ENCODE measurements at regions not wholly inside any gene's neighbourhood (a gene's known extent, or its start where the extent isn't known, plus 50 kb on each side); places are given as distances from the start of the nearest gene placed in this dataset.
"Not testable (repeated sequence)": the region's sequence is repeated elsewhere in the genome, so short reads cannot be mapped to it uniquely, and the experiment has no call there.

DNA sequence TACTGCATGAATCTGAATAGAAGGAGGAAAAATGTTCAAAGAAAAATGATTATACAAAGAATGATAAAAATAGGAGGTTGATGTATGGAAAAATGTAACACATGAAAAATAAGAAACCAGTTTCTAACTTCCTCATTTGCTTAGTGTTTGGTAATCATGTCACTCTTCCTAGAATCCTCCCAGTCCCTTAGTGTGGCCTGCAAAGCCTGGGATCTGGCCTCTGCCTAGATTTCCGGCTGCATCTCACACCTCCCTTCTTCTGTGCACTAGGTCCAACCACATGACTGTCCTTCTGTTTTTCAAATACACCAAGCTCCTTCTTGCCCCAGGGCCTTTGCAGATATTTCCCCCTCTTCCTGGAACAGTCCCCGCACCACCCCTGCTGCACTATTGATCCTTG is 76.8 kb upstream of the RBMS1 start:
- H3K36me3 ChIP-seq (ENCODE audit: control insufficient read depth in 1 of 2, insufficient read depth in 2 of 2, low read length in 2 of 2) = no peaks in the 10 kb centered on the region
- no peaks in the 10 kb centered on the region for H3K4me1 ChIP-seq (ENCODE audit: control insufficient read depth in 1 of 2, insufficient read depth in 2 of 2, low read length in 2 of 2)
- no peak overlapping the region for H3K4me3 ChIP-seq (ENCODE audit: low read depth in 1 of 2, low read length in 2 of 2)
- H3K9me3 ChIP-seq (ENCODE audit: control insufficient read depth in 1 of 2, low read length in 2 of 2) = peaks cover 0 to 7% of the 10 kb centered on the region in 2 donors
- H3K27ac ChIP-seq (ENCODE audit: low read length) = no peak overlapping the region
- no peaks in the 10 kb centered on the region for H3K27me3 ChIP-seq (ENCODE audit: low read depth, low read length)

GRCh38 chr2:160574468-160575140 is 81.0 kb upstream of the RBMS1 start:
- H3K9me3 ChIP-seq (ENCODE audit: control insufficient read depth in 1 of 2, low read length in 2 of 2) = peaks cover 0 to 7% of the 10 kb centered on the region in 2 donors
- no peak overlapping the region for H3K4me3 ChIP-seq (ENCODE audit: low read depth in 1 of 2, low read length in 2 of 2)
- no peaks in the 10 kb centered on the region for H3K36me3 ChIP-seq (ENCODE audit: control insufficient read depth in 1 of 2, insufficient read depth in 2 of 2, low read length in 2 of 2)
- peaks cover 0 to 10% of the 10 kb centered on the region in 2 donors for H3K4me1 ChIP-seq (ENCODE audit: control insufficient read depth in 1 of 2, insufficient read depth in 2 of 2, low read length in 2 of 2)
- H3K27me3 ChIP-seq (ENCODE audit: low read depth, low read length) = no peaks in the 10 kb centered on the region
- no peak overlapping the region for H3K27ac ChIP-seq (ENCODE audit: low read length)

- Histone ChIP-seq H3K4me1 (ENCODE audit: control insufficient read depth in 1 of 2, insufficient read depth in 2 of 2, low read length in 2 of 2) (peaks cover 0 to 10% of the 10 kb centered on the region in 2 donors), H3K27ac (ENCODE audit: low read length) (no peak overlapping the region), H3K36me3 (ENCODE audit: control insufficient read depth in 1 of 2, insufficient read depth in 2 of 2, low read length in 2 of 2) (no peaks in the 10 kb centered on the region)
Observed at GRCh38 chr2:160575368-160575767, 81.8 kb upstream of the RBMS1 start.

GRCh38 chr2:160576054-160576499 is 82.5 kb upstream of the RBMS1 start:
- Histone ChIP-seq H3K27me3 (ENCODE audit: low read depth, low read length) (no peaks in the 10 kb centered on the region), H3K27ac (ENCODE audit: low read length) (no peak overlapping the region), H3K4me1 (ENCODE audit: control insufficient read depth in 1 of 2, insufficient read depth in 2 of 2, low read length in 2 of 2) (peaks cover 0 to 10% of the 10 kb centered on the region in 2 donors), H3K4me3 (ENCODE audit: low read depth in 1 of 2, low read length in 2 of 2) (no peak overlapping the region), H3K9me3 (ENCODE audit: control insufficient read depth in 1 of 2, low read length in 2 of 2) (peaks cover 0 to 7% of the 10 kb centered on the region in 2 donors), H3K36me3 (ENCODE audit: control insufficient read depth in 1 of 2, insufficient read depth in 2 of 2, low read length in 2 of 2) (no peaks in the 10 kb centered on the region)

More at GRCh38 chr2:160575368-160575767, 81.8 kb upstream of the RBMS1 start:
- Histone ChIP-seq H3K27me3 (ENCODE audit: low read depth, low read length) (no peaks in the 10 kb centered on the region), H3K4me3 (ENCODE audit: low read depth in 1 of 2, low read length in 2 of 2) (no peak overlapping the region), H3K9me3 (ENCODE audit: control insufficient read depth in 1 of 2, low read length in 2 of 2) (peaks cover 0 to 7% of the 10 kb centered on the region in 2 donors)

- not testable (repeated sequence) for H3K27ac ChIP-seq (ENCODE audit: low read length); H3K36me3 ChIP-seq (ENCODE audit: control insufficient read depth in 1 of 2, insufficient read depth in 2 of 2, low read length in 2 of 2)
Observed at GRCh38 chr2:160577081-160577480, 83.5 kb upstream of the RBMS1 start.

GRCh38 chr2:160581035-160581434 is 87.4 kb upstream of the RBMS1 start:
- H3K9me3 ChIP-seq (ENCODE audit: control insufficient read depth in 1 of 2, low read length in 2 of 2) = no peaks in the 10 kb centered on the region
- H3K36me3 ChIP-seq (ENCODE audit: control insufficient read depth in 1 of 2, insufficient read depth in 2 of 2, low read length in 2 of 2) = no peaks in the 10 kb centered on the region
- no peak overlapping the region for H3K4me3 ChIP-seq (ENCODE audit: low read depth in 1 of 2, low read length in 2 of 2)
- no peak overlapping the region for H3K27ac ChIP-seq (ENCODE audit: low read length)
- H3K27me3 ChIP-seq (ENCODE audit: low read depth, low read length) = no peaks in the 10 kb centered on the region
- H3K4me1 ChIP-seq (ENCODE audit: control insufficient read depth in 1 of 2, insufficient read depth in 2 of 2, low read length in 2 of 2) = peaks cover 10 to 37% of the 10 kb centered on the region in 2 donors

More at GRCh38 chr2:160577081-160577480, 83.5 kb upstream of the RBMS1 start:
- H3K9me3 ChIP-seq (ENCODE audit: control insufficient read depth in 1 of 2, low read length in 2 of 2); H3K27me3 ChIP-seq (ENCODE audit: low read depth, low read length); H3K4me3 ChIP-seq (ENCODE audit: low read depth in 1 of 2, low read length in 2 of 2): not testable (repeated sequence)
- H3K4me1 ChIP-seq (ENCODE audit: control insufficient read depth in 1 of 2, insufficient read depth in 2 of 2, low read length in 2 of 2) = peaks cover 0 to 13% of the 10 kb centered on the region in 2 donors

- peaks cover 10 to 33% of the 10 kb centered on the region in 2 donors for H3K4me1 ChIP-seq (ENCODE audit: control insufficient read depth in 1 of 2, insufficient read depth in 2 of 2, low read length in 2 of 2)
- no peak overlapping the region for H3K4me3 ChIP-seq (ENCODE audit: low read depth in 1 of 2, low read length in 2 of 2)
- no peak overlapping the region for H3K27ac ChIP-seq (ENCODE audit: low read length)
- H3K9me3 ChIP-seq (ENCODE audit: control insufficient read depth in 1 of 2, low read length in 2 of 2) = no peaks in the 10 kb centered on the region
- H3K36me3 ChIP-seq (ENCODE audit: control insufficient read depth in 1 of 2, insufficient read depth in 2 of 2, low read length in 2 of 2) = no peaks in the 10 kb centered on the region
- H3K27me3 ChIP-seq (ENCODE audit: low read depth, low read length) = no peaks in the 10 kb centered on the region
Observed at GRCh38 chr2:160581448-160581847, 87.8 kb upstream of the RBMS1 start.

DNA sequence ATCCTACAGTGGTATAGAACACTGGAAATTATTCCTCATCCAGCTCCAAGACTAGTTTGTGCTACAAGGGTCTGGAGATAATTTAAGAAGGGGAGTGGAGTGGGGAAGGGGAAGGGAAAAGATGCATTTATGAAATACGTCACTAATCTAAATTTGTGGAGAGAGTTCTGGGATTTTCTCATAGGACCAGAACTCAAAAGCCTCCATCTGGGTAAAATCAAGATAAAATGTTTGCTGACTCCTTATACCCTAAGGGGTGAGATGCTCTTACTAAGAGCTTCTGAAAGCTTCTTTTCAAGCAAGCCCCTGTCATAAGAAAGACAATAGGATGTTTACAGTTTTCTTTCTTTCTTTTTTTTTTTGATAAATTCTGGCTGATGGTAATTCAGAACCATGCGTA is 88.5 kb upstream of the RBMS1 start:
- Histone ChIP-seq H3K4me1 (ENCODE audit: control insufficient read depth in 1 of 2, insufficient read depth in 2 of 2, low read length in 2 of 2) (peaks cover 10 to 30% of the 10 kb centered on the region in 2 donors), H3K9me3 (ENCODE audit: control insufficient read depth in 1 of 2, low read length in 2 of 2) (no peaks in the 10 kb centered on the region), H3K36me3 (ENCODE audit: control insufficient read depth in 1 of 2, insufficient read depth in 2 of 2, low read length in 2 of 2) (no peaks in the 10 kb centered on the region), H3K27me3 (ENCODE audit: low read depth, low read length) (no peaks in the 10 kb centered on the region), H3K4me3 (ENCODE audit: low read depth in 1 of 2, low read length in 2 of 2) (no peak overlapping the region), H3K27ac (ENCODE audit: low read length) (no peak overlapping the region)

GRCh38 chr2:160582490-160583145 is 89.0 kb upstream of the RBMS1 start:
- peak overlapping the region; percentile 64 for H3K27ac ChIP-seq (ENCODE audit: low read length)

DNA sequence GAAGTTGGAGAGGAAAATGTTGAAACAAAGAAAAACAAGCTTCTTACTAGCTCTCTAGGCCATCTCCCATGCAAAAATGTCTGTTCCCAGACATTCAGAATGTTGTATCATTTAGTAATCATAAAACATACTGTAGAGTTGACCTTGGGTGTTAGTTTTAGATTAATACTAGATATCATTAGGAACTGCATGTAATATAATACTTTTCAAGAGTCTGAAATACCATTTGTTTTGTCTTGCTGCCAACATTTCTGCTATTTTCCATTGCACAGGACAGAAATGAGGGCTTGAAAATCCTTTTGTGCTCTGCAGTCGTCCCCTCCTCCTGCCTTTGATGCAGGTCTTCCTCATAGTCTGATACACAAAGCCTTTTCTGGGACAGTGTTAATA is 89.5 kb upstream of the RBMS1 start:
- Histone ChIP-seq H3K9me3 (ENCODE audit: control insufficient read depth in 1 of 2, low read length in 2 of 2) (no peaks in the 10 kb centered on the region), H3K27ac (ENCODE audit: low read length) (peak overlapping the region; percentile 64), H3K36me3 (ENCODE audit: control insufficient read depth in 1 of 2, insufficient read depth in 2 of 2, low read length in 2 of 2) (no peaks in the 10 kb centered on the region), H3K4me3 (ENCODE audit: low read depth in 1 of 2, low read length in 2 of 2) (no peak overlapping the region), H3K27me3 (ENCODE audit: low read depth, low read length) (no peaks in the 10 kb centered on the region), H3K4me1 (ENCODE audit: control insufficient read depth in 1 of 2, insufficient read depth in 2 of 2, low read length in 2 of 2) (peaks cover 10 to 30% of the 10 kb centered on the region in 2 donors)

More at GRCh38 chr2:160582490-160583145, 89.0 kb upstream of the RBMS1 start:
- H3K27me3 ChIP-seq (ENCODE audit: low read depth, low read length) = no peaks in the 10 kb centered on the region
- H3K4me1 ChIP-seq (ENCODE audit: control insufficient read depth in 1 of 2, insufficient read depth in 2 of 2, low read length in 2 of 2) = peaks cover 10 to 30% of the 10 kb centered on the region in 2 donors
- H3K9me3 ChIP-seq (ENCODE audit: control insufficient read depth in 1 of 2, low read length in 2 of 2) = no peaks in the 10 kb centered on the region
- no peaks in the 10 kb centered on the region for H3K36me3 ChIP-seq (ENCODE audit: control insufficient read depth in 1 of 2, insufficient read depth in 2 of 2, low read length in 2 of 2)
- H3K4me3 ChIP-seq (ENCODE audit: low read depth in 1 of 2, low read length in 2 of 2) = no peak overlapping the region

- H3K27ac ChIP-seq (ENCODE audit: low read length) = no peak overlapping the region
Observed at GRCh38 chr2:160583813-160584537, 90.4 kb upstream of the RBMS1 start.

More at GRCh38 chr2:160583813-160584537, 90.4 kb upstream of the RBMS1 start:
- Histone ChIP-seq H3K9me3 (ENCODE audit: control insufficient read depth in 1 of 2, low read length in 2 of 2) (no peaks in the 10 kb centered on the region), H3K27me3 (ENCODE audit: low read depth, low read length) (no peaks in the 10 kb centered on the region), H3K4me3 (ENCODE audit: low read depth in 1 of 2, low read length in 2 of 2) (no peak overlapping the region), H3K4me1 (ENCODE audit: control insufficient read depth in 1 of 2, insufficient read depth in 2 of 2, low read length in 2 of 2) (peaks cover 10 to 30% of the 10 kb centered on the region in 2 donors), H3K36me3 (ENCODE audit: control insufficient read depth in 1 of 2, insufficient read depth in 2 of 2, low read length in 2 of 2) (no peaks in the 10 kb centered on the region)

Measured in muscle layer of duodenum (tissue), 2 donors.